SHP77 (cell line): ENCODE measurements at regions not wholly inside any gene's neighbourhood (a gene's known extent, or its start where the extent isn't known, plus 50 kb on each side); places are given as distances from the start of the nearest gene placed in this dataset.
A peak's percentile ranks its signal among the peaks of the same experiment; 100 is the strongest.
"Not testable (repeated sequence)": the region's sequence is repeated elsewhere in the genome, so short reads cannot be mapped to it uniquely, and the experiment has no call there.

Experiments used
- DNase-seq, 2 experiments: peaks; one replicate each; lab custom pipeline; 2025; lab: John Stamatoyannopoulos, UW

DNA sequence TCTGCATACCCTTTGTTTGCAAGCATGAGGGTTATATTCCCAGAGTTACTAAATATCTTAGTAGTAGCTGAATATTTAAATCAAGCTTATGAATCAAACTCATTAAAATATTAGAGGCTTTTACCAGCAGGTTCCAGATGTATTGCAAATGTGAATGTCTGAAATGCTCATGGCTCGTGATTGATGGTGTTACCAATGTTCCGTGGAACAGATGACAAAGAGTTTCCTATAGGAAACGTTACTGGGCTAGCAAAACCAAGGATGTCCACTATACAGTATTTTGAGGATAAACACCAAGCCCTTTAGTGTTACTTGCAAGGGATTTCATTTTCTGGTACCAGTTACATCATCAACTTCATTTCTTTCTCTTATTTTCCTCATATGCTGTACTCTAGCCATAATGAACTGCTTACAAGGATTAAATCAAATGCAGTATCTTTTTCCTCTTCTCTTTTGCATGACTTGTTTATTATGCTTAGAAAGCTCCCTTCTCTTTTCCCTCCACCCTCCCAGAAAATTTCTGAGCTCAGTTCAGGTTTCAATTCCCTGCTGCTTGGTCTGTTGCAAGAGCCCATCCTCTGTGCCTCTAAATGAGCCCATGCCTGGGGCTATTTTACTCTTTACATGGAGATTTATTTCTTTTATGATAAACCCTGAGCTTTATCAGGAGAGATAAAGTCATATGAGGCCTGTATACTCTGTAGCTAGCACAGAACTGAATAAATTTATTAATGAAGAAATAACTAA is 1537.1 kb upstream of the GOT2 start:
- DNase-seq, result no peak

DNA sequence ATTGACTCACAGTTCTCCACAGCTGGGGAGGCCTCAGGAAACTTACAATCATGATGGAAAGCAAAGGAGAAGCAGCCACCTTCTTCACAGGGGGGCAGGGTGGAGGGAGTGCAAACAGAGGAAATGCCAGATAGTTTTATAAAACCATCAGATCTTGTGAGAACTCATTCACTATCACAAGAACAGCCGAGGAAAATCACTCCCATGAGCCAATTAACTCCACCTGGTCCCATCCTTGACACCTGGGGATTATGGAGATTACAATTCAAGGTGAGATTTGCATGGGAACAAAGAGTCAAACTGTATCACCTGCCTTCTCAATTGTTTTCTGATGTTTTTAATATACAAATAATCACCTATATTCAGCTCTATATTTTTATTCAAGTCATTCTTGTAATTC is 1527.3 kb upstream of the GOT2 start:
- DNase-seq, result no peak

DNA sequence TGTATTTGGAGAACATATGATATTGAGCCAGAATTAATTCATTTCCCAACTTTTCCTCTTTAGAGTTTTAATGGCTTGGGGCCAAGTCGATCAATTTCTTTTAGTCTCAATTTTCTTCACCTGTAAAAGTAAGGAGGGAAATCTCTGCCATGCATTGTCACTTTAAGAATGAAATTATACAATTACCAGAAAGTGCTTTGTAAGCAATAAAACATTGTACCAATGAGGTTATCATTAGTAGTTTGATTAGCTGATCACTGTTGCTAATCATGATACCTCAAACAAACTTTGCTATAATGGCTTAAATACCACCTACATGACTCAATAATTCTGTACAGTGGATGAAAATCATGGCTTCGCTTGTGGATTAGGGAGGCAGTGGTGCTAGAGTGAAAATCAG is 1525.8 kb upstream of the GOT2 start:
- no peak for DNase-seq

DNA sequence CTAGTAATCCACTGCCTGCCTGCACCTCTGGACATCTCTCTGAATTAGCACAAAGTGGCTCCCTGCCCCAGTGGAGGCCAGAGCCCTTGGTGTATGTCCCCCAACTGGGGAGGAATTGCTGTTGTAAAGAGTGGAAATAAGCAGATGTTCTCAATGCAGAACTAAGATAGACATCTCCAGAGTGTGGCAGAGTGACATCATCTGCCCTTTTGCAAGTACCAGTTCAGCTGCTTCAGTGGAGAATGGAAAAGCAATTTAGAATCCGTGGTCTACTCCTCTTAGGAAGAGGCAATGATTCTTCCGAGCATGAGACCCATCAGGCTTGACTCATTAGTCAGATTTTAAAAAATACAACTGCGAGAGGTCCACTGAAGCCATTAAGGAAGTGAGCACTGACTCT is 1512.0 kb upstream of the GOT2 start:
- no peak for DNase-seq

DNA sequence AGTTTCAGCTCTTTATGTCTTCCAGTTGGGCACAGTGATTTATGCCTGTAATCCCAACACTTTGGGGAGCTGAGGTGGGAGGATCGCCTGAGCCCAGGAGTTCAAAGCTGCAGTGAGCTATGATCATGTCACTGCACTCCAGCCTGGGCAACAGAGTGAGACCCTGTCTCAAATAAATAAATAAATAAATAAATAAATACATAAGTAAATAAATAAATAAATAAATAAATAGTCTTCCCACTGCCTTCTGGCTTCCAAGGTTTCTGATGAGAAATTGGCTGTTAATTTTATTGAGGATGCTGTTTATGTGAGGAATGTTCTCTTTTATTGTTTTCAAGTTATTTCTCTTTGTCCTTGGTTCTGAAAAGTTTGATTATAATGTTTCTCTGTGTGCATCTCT is 1507.6 kb upstream of the GOT2 start:
- no peak for DNase-seq

DNA sequence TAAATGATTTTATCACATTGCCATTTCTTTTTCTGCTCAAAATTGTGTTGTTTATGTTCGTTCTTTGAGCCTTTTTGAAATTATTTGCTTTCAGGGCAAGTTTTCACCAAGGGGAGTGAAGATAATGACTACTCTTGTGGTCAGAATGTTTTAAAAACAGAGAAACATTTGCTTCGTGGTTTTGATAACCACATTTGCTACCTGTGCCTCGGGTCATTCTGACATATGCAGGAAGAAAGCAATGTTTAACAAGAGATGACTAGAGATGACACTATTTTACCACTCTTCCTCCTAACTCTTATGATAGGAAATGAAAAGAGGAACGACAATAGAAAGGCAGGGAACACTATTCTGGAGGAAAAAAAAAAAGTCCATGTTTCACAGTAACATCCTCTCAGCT is 1496.5 kb upstream of the GOT2 start:
- DNase-seq, result no peak

DNA sequence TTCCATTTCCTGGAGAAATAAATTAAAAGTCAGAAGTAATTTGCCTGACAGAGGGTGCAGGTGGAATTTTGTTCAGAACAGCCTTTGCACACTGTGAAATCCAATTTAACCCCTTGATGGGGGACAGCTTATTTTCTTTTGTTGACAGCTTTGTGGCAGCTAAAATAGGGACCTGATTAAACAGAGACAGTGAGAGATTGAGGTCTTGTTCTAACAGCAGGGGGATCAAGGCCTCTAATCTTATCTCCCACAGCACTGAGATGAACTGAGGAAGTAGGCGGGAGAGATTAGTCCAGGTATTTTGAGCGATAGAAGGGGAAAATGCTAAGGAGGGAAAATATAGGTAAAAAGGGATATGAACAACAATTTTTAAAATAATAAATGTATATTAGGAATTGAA is 1491.4 kb upstream of the GOT2 start:
- no peak for DNase-seq

DNA sequence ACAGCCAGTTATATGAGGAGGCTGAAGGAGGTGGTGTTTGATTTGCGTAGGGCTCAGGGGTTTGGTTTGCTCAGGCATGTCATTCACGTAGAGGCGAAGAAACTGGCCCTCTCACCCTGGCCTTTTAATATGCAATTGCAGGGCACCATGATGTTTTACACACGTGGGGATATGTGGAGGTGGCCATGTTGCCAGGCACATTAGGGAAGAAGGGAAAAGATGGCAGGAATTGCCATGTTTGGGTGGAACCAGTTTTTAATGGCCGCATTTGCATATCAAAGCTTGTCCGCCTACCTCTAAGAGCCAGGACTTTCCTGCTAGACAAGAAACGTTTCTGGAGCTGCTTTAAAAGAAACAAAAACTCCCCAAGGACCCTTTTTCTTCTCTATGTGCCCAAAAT is 1483.7 kb upstream of the GOT2 start:
- DNase-seq, result no peak

DNA sequence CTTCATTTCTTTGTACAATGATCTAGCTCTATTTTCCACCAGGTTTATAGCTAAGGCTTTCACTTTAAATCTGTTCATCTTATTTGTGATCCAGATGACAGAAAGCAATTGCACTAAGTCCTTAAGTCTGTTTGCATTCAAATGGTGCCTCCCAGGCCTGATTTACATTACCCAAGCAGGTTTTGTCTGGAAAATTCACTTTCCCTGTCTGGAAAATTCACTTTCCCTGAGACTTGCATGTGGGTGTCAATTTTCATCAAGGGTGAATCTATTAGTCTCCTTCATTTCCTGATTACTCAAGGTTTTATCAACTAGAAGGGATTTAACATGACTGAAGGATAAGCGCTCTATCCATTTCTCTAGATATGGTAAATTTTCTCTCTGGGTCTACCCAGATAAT is 1480.2 kb upstream of the GOT2 start:
- no peak for DNase-seq

DNA sequence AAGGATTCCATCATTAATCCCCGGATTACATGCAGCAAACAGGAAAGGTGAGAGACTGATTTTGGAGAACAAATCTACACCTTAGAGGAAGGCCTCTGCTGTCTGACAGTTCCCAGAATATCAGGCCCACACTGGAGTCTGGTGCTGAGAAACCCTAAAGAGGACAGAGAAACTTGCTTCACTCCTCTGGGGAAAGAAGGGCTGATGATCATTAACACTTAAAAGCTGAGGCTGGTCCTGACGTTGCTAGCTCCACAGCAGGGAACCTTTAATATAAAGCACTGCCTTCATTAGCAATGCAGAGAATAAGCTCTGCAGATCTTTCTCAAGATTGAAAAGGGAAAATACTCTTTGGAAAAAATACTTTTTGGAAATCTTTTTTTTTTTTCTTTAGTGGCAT is 1472.4 kb upstream of the GOT2 start:
- no peak for DNase-seq

DNA sequence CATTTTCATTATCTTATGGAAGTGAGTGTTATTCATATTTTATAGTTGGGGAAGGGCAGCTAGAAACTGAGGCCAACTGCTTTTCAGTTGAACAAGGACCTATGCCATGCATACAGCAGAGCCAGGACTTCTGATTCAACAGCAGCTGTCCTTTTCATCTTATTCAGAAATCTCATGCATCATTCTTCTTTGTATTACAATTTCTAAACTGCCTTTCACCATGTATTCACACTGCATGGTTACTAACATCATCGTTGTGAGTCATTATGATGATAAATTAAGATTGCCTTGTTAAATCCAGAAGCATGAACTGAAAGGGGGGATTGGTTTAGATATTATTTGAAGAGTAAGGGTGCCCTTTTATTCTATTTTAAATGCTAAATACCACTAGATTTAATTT is 1470.1 kb upstream of the GOT2 start:
- DNase-seq, result no peak

DNA sequence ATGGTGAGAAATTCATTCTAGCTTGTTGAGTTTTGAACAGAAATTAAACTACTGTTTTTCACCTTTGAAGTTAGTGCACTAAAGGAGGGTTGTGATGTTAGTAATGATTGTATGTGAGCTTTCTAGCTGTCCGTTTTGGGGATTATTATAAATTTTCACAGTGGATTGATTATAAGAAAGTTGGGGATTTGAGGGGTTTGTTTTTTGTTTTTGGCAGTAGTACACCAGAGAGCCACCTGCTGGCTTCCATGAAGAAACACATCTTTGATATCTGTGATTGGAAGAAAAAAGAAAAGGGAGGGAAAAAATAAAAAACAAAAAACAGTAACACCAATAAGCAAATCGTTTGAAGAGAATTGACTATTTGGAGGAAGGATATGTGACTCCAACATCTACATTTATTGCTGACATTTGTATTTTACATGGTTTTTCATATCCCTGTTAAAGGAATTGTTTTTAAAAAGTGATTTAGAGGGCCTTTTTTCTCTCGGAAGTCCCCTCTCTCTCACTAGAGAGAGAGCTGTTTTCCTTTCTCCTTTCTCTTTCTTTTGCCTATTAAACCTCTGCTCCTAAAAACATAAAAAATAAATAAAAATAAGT is 1469.5 kb upstream of the GOT2 start:
- peak in 1 of 2 experiments; percentile 3 for DNase-seq

DNA sequence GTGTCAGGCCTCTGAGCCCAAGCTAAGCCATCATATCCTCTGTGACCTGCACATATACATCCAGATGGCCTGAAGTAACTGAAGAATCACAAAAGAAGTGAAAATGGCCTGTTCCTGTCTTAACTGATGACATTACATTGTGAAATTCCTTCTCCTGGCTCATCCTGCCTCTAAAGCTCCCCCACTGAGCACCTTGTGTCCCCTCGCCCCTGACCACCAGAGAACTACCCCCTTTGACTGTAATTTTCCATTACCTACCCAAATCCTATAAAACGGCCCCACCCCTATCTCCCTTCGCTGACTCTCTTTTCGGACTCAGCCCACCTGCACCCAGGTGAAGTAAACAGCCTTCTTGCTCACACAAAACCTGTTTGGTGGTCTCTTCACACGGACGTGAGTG is 1466.6 kb upstream of the GOT2 start:
- DNase-seq, result not testable (repeated sequence)

DNA sequence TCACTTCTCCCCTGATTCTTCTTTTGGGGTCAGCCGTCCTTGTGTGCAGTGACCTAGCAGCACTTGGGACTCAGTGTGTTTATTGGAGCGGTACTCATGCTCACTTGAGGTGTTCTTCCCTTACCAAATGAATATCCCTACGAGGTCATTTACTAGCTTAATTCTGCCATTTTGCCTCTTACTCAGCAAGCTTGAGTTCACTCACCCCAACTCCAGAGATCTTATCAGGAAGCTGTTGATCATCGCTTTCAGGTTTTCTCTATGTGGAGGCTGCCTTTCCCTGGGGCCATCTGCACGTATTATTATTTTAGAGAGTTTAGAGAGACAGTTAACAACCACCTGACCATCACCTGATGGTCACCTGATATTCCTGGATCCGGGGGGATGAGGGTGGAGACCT is 1466.0 kb upstream of the GOT2 start:
- DNase-seq, result no peak

DNA sequence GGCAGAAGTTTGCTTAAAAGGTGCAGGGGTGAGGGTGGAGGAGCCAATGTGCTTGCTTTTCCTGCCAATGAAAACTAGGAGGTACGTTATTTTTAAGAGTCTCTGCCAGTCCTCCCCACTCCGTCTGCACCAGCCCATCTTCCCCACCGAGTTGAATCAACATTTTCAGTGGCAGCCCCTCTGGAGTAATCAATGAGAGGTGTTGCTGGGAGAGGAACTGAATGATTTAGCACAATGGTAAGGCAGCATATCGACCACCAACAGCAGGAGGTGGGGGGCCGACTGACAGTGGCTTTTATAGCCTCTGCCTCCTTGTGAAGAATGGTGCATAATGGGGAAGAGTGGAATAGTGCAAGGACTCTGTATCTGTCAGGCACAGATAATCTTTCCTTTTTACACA is 1465.0 kb upstream of the GOT2 start:
- no peak for DNase-seq

DNA sequence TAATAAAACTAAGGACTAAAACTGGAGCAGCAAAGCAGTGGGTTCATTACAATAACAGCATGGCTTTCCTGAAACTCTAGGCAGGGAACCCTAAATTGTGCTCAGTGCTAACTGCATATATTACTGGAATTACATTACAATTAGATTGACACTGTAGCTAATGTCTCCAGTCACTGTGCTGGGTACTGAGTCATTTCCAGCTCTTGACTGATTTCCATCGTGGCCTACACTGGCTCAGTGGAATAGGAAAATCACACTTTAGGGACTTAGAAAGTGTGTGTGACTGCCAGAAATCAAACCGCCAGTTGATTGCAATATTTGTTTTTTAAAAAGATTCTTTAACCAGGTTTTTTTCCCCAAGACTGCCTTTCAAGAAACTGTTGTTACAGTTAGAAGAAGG is 1447.4 kb upstream of the GOT2 start:
- no peak for DNase-seq

DNA sequence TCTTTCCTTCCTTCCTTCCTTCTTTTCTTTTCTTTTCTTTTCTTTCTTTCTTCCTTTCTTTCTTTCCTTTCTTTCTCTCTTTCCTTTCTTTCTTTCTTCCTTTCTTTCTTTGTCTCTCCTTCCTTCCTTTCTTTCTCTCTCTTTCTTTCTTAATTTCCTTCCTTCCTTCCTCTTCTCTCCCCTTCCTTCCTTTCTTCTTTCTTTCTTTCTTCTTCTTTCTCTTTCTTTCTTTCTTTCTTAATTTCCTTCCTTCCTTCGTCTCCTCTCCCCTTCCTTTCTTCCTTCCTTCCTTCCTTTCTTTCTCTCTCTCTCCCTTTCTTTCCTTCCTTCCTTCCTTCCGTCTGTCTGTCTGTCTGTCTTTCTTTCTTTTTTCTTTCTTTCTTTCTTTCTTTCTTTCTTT is 1446.5 kb upstream of the GOT2 start:
- no peak for DNase-seq

DNA sequence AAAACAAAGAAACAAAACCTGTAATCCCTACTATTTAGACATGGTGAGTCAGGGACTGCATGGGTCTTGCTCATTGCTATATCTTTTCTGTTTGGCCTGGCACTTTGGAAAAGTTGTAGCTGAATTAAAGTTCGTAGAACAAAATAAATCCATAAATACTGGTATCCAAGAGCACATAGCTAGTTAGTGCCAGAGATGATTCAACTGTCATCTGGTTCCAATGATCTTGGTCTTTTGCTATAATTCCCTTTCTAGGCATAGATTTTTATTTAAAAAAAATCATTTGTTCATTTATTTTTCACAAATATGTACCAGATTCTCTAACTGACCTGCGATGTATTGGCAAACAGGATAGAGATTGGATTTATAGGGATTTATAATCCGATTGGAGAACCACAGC is 1436.1 kb upstream of the GOT2 start:
- DNase-seq, result no peak

DNA sequence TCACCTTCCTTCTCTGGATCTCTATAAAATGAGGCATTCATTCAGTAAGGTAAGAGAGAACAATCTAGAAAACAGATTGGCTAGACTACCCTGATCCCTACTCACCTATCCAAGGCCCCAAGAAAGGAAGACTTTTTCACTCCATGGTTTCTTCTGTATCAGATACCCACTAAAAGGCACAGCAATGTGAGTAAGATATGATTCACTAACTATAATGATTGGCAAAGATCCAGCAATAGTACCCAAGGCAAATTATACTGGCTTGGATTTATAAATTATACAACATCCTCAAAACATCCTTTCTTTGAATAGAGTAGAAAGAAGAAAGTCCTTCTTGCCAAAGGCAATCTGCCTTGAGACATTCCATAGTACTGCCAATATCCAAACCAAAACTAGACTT is 1432.0 kb upstream of the GOT2 start:
- no peak for DNase-seq

DNA sequence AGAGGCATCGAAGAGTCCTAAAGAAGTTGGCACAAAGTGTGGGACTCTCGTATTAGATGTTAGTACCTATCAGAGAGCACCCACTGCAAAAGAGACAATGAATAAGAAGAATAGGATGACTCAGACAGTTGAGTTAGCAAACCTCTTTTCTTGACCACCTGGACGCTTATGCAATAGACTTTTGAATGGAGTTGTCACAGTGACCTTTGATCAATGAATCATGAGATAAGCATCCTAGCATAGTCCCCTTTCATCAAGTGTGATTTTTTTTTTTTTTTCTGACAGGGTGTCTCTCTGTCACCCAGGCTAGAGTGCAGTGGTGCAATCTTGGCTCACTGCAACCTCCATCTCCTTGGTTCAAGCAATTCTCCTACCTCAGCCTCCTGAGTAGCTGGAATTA is 1417.9 kb upstream of the GOT2 start:
- no peak for DNase-seq

DNA sequence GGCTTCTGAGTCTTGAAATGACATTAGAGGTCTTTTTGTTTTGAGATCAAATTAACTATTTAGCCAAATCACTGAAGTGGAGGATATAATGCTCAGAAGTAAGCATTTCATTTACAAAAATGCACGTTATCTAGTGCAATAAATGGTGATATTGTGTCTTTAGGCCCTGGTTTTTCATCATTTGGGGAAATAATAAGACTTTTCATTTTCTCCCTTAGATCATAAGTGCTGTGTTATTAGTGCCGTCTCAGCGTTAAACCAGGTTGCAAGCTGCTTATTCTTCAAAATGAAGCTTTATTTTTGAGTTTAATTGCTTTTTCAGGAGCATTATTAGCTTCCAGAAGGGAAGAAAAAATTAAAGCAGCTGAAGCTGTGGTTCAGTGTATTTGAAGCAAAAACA is 1416.8 kb upstream of the GOT2 start:
- DNase-seq, result no peak

DNA sequence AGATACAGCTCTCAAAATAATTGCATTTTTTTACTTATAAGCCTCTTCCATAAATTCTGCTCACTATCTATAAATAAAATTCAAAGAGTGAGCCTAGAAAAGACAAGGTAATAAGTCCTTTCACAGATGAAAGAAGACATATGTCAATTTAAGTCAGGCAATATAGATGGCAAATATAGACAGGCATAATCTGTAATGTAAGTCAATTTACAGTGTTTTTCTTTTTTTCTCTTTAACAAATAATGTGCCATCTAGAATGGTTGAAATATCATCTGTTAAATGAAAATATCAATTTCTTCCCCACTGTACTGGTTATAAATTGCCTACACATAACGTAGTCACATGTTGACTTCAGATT is 1409.2 kb upstream of the GOT2 start:
- DNase-seq, result no peak

DNA sequence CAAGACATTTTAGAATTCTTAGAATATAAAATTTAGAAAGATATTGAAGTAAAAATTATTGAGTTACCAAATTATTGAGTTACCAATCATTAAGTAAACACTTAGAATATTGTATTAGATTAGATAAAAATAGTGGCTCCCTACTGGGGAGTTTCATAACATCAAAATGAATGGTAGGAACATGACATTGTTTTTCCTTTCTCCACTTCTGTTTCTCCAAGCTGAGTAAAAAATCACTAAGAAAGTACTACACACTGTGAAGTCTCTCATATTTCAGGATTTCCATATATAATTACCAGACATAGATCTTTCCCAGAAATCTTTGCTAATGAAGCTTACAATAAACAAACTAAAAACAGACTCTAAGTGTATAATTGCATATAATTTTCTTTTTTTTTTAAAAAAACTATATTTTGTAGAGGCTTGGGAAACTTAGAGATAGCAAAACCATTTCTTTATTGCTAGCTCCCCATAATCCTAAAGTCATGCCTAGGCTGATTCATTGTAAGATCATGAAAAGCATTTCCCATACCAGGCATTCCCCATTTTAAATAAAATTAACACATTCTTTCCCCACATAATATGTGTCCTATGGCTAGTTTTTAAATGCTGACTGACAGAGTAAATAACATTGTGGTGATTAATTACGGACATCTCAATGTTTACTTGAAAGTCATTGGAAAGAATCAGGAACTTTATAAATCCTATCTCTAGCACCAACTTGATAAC is 1408.7 kb upstream of the GOT2 start:
- no peak for DNase-seq

DNA sequence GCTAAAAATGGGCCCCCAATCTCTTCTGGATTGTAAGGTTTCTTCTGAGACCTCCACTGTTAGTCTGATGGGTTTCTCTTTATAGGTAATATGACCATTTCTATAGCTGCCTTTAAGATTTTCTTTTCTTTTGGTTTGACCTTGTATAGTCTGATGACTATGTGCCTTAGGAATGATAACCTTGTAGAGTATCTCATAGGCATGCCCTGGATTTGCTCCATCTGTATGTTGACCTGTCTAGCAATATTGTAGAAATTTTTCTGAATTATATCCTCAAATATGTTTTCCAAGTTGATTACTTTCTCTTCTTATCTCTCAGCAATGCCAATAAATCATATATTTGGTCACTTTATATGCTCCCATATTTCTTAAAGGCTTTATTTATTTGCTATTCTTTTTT is 1403.8 kb upstream of the GOT2 start:
- DNase-seq, result no peak
